OCI-LY3 (cell line): ENCODE measurements at regions not wholly inside any gene's neighbourhood (a gene's known extent, or its start where the extent isn't known, plus 50 kb on each side); places are given as distances from the start of the nearest gene placed in this dataset.

Source experiments
- CTCF ChIP-seq: fragments of 200-600, 300-600 bp; sonication (generic); IDR thresholded peaks from 2 replicates; pipeline ENCODE4 v1.5.1; 2014; ENCODE audit warnings: antibody characterized with exemption, low read length, low read depth
- EZH2phosphoT487 ChIP-seq: fragments of 200-600 bp; shearing (Covaris generic); IDR thresholded peaks from 2 replicates; pipeline ENCODE4 v1.6.1; 2018; ENCODE audit warnings: antibody characterized with exemption, mixed run types, low read depth

GRCh38 chr5:163312598-163312997, 124.8 kb upstream of the CCNG1 start:
- TF ChIP-seq CTCF (no peak), EZH2phosphoT487 (no peak)
